Neural cell (in vitro differentiated cells): ENCODE measurements at regions not wholly inside any gene's neighbourhood (a gene's known extent, or its start where the extent isn't known, plus 50 kb on each side); places are given as distances from the start of the nearest gene placed in this dataset.

ENCODE experiments used
- H2AFZ ChIP-seq: fragments of 200-600, 300-800 bp; sonication (generic), shearing (Covaris generic); 2 replicates; pipeline ENCODE4 v1.6.0; 2014; ENCODE audit warnings: low read depth, mild to moderate bottlenecking, antibody characterized with exemption, low read length, moderate library complexity
- H3F3A ChIP-seq: fragments of 200-600 bp; shearing (Covaris generic); 2 replicates; pipeline ENCODE4 v1.6.1; 2016; ENCODE audit warnings: mild to moderate bottlenecking, moderate library complexity, mixed read lengths, antibody characterized with exemption, low read length; ENCODE audit not compliant: insufficient read depth, poor library complexity, severe bottlenecking
- H3K27ac ChIP-seq: fragments of 200-600, 300-800 bp; sonication (generic), shearing (Covaris generic); 2 replicates; pipeline ENCODE4 v1.5.1; 2014; ENCODE audit warnings: mild to moderate bottlenecking, low read length, moderate library complexity
- H3K27me3 ChIP-seq: fragments of 300-800, 200-600 bp; sonication (generic), shearing (Covaris generic); 2 replicates; pipeline ENCODE4 v1.6.0; 2014; ENCODE audit warnings: mild to moderate bottlenecking, low read depth, low read length, moderate library complexity; ENCODE audit not compliant: insufficient read depth
- H3K36me3 ChIP-seq: fragments of 300-800, 200-600 bp; sonication (generic), shearing (Covaris generic); 2 replicates; pipeline ENCODE4 v1.5.1; 2014; ENCODE audit warnings: mild to moderate bottlenecking, antibody characterized with exemption, low read length, moderate library complexity; ENCODE audit not compliant: insufficient read depth
- H3K4me2 ChIP-seq: fragments of 300-800, 200-600 bp; sonication (generic), shearing (Covaris generic); 2 replicates; pipeline ENCODE4 v1.6.0; 2014; ENCODE audit warnings: mild to moderate bottlenecking, low read length
- H3K4me3 ChIP-seq: fragments of 300-800, 200-600 bp; sonication (generic), shearing (Covaris generic); 2 replicates; pipeline ENCODE4 v1.5.1; 2014; ENCODE audit warnings: mild to moderate bottlenecking, low read length, moderate library complexity
- H3K79me2 ChIP-seq: fragments of 200-600 bp; shearing (Covaris generic); replicated peaks from 2 replicates; pipeline ENCODE4 v1.6.0; 2014; ENCODE audit warnings: mild to moderate bottlenecking, low read length, moderate library complexity; ENCODE audit not compliant: insufficient read depth
- H3K9ac ChIP-seq: fragments of 300-800, 200-600 bp; sonication (generic), shearing (Covaris generic); 2 replicates; pipeline ENCODE4 v1.6.1; 2016; ENCODE audit warnings: mild to moderate bottlenecking, low read length, mixed read lengths
- H3K9me2 ChIP-seq: fragments of 200-600 bp; shearing (Covaris generic); 2 replicates; pipeline ENCODE4 v1.6.1; 2016; ENCODE audit warnings: mild to moderate bottlenecking, low read length, mixed read lengths; ENCODE audit not compliant: insufficient read depth
- H3K9me3 ChIP-seq: fragments of 200-600, 300-800 bp; sonication (generic), shearing (Covaris generic); 2 replicates; pipeline ENCODE4 v1.6.1; 2016; ENCODE audit warnings: mild to moderate bottlenecking, mixed run types, low read length, moderate library complexity, mixed read lengths
- H4K20me1 ChIP-seq: fragments of 200-600 bp; shearing (Covaris generic); 2 replicates; pipeline ENCODE4 v1.6.1; 2016; ENCODE audit warnings: mild to moderate bottlenecking, mixed run types; ENCODE audit not compliant: insufficient read depth
- EP300 ChIP-seq: fragments of 450-650 bp; conservative IDR thresholded peaks from 2 replicates; pipeline ENCODE4 v1.6.1; 2014; ENCODE audit warnings: antibody characterized with exemption, mild to moderate bottlenecking, moderate library complexity; ENCODE audit not compliant: poor library complexity, severe bottlenecking
- EZH2 ChIP-seq: fragments of 200-600, 300-800 bp; shearing (Covaris generic), sonication (generic); IDR thresholded peaks from 2 replicates; pipeline ENCODE4 v1.6.1; 2014; ENCODE audit warnings: antibody characterized with exemption, low read length, borderline replicate concordance, mild to moderate bottlenecking; ENCODE audit not compliant: insufficient read depth, poor library complexity, severe bottlenecking
- MXI1 ChIP-seq: fragments of 450-650 bp; conservative IDR thresholded peaks from 2 replicates; pipeline ENCODE4 v1.6.1; 2014; ENCODE audit warnings: antibody characterized with exemption, mild to moderate bottlenecking; ENCODE audit not compliant: poor library complexity, severe bottlenecking
- POLR2AphosphoS5 ChIP-seq: IDR thresholded peaks from 2 replicates; pipeline ENCODE4 v1.6.1; 2012
- RAD21 ChIP-seq: fragments of 450-650 bp; conservative IDR thresholded peaks from 2 replicates; pipeline ENCODE4 v1.6.1; 2014; ENCODE audit warnings: antibody characterized with exemption, mild to moderate bottlenecking, moderate library complexity
- SMC3 ChIP-seq: fragments of 450-650 bp; conservative IDR thresholded peaks from 2 replicates; pipeline ENCODE4 v1.6.1; 2014; ENCODE audit warnings: antibody characterized with exemption, mild to moderate bottlenecking, moderate library complexity; ENCODE audit not compliant: poor library complexity
- TAF1 ChIP-seq: IDR thresholded peaks from 2 replicates; pipeline ENCODE4 v1.6.1; 2012; ENCODE audit warnings: low read depth
- TF ChIP-seq, protein P1 (sequence below): IDR thresholded peaks from 2 replicates; pipeline ENCODE4 v1.6.1; 2012; ENCODE audit warnings: borderline replicate concordance
- TF ChIP-seq, protein P2 (sequence below): fragments of 450-650 bp; IDR thresholded peaks from 2 replicates; pipeline ENCODE4 v1.5.1; 2014; ENCODE audit warnings: antibody characterized with exemption, mild to moderate bottlenecking, moderate library complexity; ENCODE audit not compliant: poor library complexity, severe bottlenecking

GRCh38 chr5:155759252-155759651 is 567.7 kb upstream of the SGCD start:
- TF ChIP-seq EZH2 (no peak), MXI1 (no peak), TAF1 (no peak), POLR2AphosphoS5 (no peak), EP300 (no peak), RAD21 (no peak), SMC3 (no peak)
- TF ChIP-seq, protein P1, sequence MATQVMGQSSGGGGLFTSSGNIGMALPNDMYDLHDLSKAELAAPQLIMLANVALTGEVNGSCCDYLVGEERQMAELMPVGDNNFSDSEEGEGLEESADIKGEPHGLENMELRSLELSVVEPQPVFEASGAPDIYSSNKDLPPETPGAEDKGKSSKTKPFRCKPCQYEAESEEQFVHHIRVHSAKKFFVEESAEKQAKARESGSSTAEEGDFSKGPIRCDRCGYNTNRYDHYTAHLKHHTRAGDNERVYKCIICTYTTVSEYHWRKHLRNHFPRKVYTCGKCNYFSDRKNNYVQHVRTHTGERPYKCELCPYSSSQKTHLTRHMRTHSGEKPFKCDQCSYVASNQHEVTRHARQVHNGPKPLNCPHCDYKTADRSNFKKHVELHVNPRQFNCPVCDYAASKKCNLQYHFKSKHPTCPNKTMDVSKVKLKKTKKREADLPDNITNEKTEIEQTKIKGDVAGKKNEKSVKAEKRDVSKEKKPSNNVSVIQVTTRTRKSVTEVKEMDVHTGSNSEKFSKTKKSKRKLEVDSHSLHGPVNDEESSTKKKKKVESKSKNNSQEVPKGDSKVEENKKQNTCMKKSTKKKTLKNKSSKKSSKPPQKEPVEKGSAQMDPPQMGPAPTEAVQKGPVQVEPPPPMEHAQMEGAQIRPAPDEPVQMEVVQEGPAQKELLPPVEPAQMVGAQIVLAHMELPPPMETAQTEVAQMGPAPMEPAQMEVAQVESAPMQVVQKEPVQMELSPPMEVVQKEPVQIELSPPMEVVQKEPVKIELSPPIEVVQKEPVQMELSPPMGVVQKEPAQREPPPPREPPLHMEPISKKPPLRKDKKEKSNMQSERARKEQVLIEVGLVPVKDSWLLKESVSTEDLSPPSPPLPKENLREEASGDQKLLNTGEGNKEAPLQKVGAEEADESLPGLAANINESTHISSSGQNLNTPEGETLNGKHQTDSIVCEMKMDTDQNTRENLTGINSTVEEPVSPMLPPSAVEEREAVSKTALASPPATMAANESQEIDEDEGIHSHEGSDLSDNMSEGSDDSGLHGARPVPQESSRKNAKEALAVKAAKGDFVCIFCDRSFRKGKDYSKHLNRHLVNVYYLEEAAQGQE: no peak
- TF ChIP-seq, protein P2, sequence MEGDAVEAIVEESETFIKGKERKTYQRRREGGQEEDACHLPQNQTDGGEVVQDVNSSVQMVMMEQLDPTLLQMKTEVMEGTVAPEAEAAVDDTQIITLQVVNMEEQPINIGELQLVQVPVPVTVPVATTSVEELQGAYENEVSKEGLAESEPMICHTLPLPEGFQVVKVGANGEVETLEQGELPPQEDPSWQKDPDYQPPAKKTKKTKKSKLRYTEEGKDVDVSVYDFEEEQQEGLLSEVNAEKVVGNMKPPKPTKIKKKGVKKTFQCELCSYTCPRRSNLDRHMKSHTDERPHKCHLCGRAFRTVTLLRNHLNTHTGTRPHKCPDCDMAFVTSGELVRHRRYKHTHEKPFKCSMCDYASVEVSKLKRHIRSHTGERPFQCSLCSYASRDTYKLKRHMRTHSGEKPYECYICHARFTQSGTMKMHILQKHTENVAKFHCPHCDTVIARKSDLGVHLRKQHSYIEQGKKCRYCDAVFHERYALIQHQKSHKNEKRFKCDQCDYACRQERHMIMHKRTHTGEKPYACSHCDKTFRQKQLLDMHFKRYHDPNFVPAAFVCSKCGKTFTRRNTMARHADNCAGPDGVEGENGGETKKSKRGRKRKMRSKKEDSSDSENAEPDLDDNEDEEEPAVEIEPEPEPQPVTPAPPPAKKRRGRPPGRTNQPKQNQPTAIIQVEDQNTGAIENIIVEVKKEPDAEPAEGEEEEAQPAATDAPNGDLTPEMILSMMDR: no peak
- H3K9me2 ChIP-seq: no peaks in the 10 kb centered on the region
- H3K9ac ChIP-seq: no peak overlapping the region
- no peaks in the 10 kb centered on the region for H3K36me3 ChIP-seq
- no peaks in the 10 kb centered on the region for H3K9me3 ChIP-seq
- H4K20me1 ChIP-seq: no peaks in the 10 kb centered on the region
- H3K79me2 ChIP-seq: no peaks in the 10 kb centered on the region
- H3K27me3 ChIP-seq: no peaks in the 10 kb centered on the region
- H3F3A ChIP-seq: no peaks in the 10 kb centered on the region
- no peak overlapping the region for H3K4me2 ChIP-seq
- H2AFZ ChIP-seq: no peak overlapping the region
- no peak overlapping the region for H3K4me3 ChIP-seq
- no peak overlapping the region for H3K27ac ChIP-seq

- H3K36me3 ChIP-seq: no peaks in the 10 kb centered on the region
- H3K4me3 ChIP-seq: no peak overlapping the region
- H3K9me2 ChIP-seq: no peaks in the 10 kb centered on the region
- no peaks in the 10 kb centered on the region for H3F3A ChIP-seq
- no peaks in the 10 kb centered on the region for H3K79me2 ChIP-seq
- no peaks in the 10 kb centered on the region for H3K27me3 ChIP-seq
- no peak overlapping the region for H3K4me2 ChIP-seq
- no peak for TF ChIP-seq EZH2
- TF ChIP-seq SMC3: no peak
- TF ChIP-seq, protein P2: no peak
- TF ChIP-seq, protein P1: no peak
- no peak for TF ChIP-seq EP300
- no peak for TF ChIP-seq TAF1
- no peak for TF ChIP-seq RAD21
- no peak for TF ChIP-seq MXI1
- H3K27ac ChIP-seq: no peak overlapping the region
- no peak overlapping the region for H3K9ac ChIP-seq
- H4K20me1 ChIP-seq: no peaks in the 10 kb centered on the region
- H2AFZ ChIP-seq: no peak overlapping the region
- no peaks in the 10 kb centered on the region for H3K9me3 ChIP-seq
These were observed 567.0 kb upstream of the SGCD start for GRCh38 chr5:155759984-155760383.
